ENCODE measurements at regions not wholly inside any gene's neighbourhood (a gene's known extent, or its start where the extent isn't known, plus 50 kb on each side); places are given as distances from the start of the nearest gene placed in this dataset.
"Not testable (repeated sequence)": the region's sequence is repeated elsewhere in the genome, so short reads cannot be mapped to it uniquely, and the experiment has no call there.

DNA sequence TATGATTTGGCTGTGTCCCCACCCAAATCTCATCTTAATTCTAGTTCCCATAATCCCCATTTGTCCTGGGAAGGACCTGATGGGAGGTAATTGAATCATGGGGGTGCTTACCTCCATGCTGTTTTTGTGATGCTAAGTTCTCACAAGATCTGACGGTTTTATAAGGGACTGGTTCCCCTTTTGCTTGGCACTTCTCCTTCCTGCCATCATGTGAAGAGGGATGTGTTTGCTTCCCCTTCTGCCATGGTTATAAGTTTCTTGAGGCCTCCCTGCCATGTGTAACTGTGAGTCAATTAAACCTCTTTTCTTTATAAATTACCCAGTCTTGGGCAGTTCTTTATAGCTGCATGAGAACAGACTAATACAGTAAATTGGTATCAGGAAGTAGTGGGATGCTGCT, 114.1 kb downstream of the ZNF648 start:
- no peak for DNase-seq

DNA sequence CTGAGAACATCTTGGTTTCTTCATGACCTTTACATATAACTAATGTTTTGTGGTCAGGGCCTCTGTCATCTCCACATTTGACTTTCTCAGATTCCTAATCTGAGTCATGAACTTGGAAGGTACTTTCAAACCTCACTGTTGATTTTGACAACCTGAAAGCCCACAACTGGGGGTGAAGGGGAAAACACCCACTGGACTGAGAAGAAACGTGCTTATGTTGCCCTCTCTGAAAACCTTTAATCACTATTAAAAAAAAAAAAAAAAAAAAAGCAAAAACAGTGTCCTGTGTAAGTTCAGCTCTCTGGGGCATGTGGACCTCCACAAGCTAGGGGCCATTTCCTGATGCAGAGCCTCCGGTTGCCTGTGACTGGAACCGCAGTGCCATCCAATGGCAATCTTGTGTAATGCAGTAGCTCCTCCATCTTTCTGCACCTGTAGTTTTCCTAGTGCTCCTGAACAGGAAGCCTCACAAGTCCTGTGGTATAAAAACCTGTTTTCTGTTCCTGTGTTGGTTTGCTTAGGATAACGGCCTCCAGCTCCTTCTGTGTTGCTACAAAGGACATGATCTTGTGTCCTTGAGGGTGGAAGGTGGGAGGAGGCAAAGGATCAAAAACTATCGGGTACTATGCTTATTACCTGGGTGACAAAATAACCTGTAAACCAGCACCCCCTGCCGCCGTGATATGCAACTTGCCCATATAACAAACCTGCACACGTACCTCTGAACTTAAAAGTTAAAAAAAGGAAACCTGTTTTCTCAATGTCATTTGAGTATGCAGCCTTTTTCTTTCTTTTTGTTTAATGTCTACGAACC, 124.5 kb downstream of the ZNF648 start:
- peak; percentile 83 for DNase-seq

DNA sequence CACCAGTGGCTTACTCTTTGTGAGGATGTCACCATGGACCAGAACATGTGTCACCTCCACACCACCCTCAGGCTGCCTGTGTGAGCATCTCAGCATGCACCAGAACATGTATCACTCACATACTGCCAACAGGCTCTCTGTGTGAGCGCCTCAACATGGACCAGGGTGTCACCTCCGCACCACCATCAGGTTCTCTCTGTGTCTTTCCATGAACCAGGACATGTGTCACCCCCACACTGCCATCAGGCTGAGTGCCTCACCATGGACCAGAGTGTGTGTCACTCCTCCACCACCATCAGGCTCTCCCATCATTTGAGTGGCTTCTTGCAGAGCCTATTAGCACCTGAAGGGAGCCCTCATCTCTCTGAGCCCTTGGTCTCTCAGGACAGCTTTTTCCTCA, 125.2 kb downstream of the ZNF648 start:
- no peak for DNase-seq

DNA sequence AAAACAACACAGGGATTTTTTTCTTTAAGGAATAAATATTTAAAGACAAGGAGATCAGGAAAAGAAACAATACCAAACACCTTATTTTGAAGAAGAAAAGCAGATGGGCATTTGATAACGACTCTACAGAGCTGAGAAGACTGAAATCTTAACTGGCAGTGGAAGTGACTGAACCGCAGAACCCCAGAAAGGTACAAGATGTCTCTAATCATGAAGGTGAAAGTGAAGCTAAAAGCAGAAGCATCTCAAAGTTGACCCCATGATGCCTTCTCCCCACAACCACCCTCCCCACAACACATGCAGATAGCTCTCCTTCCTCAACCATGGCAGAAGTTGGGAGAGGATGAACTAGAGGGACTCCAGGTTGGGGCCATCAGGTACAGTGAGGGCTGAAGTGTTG, 129.6 kb downstream of the ZNF648 start:
- DNase-seq: no peak

DNA sequence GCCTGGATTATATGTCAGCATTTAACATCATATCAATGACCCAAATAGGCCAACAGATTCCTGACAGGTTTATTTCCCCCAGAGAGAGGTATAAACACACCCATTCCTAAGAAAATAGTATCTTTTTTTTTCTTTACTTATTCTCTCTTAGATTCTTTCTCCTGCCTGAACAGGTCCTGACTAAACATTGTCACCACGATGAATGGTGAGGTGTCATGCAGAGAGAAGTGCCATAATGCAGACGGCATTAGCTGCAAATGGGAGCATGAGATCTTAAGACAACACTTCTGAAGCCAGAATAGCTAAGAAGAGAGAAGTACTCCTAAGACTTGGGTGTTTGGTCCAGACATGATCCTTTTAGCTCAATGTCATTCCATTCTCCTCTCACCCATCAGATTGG, 131.3 kb downstream of the ZNF648 start:
- DNase-seq: no peak

DNA sequence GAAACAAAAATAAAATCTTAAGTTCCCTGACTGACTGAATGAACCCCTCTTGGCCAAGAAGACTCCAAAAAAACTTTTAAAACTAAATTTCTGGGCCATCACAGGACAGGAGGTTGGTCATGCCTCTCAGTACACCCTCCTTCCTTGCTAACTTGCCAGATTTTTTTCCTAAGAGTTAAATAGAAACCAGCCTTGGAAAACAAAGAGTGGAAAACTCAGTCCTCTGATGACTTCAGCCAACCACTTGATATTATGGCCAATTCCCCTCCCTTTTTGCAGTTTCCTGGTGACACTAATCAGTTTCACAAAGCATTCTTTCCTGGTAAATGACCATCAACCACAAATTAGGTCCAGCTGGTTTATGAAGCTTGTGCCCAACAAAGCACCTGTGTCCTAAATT, 134.8 kb downstream of the ZNF648 start:
- no peak for DNase-seq

DNA sequence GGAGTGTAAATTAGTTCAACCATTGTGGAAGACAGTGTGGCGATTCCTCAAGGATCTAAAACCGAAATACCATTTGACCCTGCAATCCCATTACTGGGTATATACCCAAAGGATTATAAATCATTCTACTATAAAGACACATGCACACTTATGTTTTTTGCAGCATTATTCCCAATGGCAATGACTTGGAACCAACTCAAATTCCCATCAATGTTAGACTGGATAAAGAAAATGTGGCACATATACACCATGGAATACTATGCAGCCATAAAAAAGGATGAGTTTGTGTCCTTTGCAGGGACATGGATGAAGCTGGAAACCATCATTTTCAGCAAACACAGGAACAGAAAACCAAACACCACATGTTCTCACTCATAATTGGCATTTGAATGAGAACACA, 137.5 kb downstream of the ZNF648 start:
- not testable (repeated sequence) for DNase-seq

DNA sequence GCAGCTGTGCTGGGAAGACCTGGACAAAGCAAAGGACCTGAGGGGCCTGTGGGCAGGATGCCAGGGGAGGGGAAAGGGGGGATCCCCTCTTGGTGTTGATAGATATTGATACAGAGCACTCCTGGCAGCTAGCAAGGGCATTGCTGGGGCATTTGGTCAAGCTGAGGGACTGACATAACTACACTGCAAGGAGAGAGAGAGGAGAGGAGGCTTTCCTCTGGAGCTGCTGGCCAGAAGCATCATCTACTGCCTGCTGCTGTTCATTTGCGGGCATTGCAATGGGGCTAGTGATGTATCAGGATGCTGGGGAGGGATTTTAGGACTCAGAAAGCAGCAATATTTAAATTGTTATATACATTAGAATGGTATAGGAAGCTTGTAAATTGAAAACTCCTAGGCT, 142.0 kb downstream of the ZNF648 start:
- DNase-seq: no peak

DNA sequence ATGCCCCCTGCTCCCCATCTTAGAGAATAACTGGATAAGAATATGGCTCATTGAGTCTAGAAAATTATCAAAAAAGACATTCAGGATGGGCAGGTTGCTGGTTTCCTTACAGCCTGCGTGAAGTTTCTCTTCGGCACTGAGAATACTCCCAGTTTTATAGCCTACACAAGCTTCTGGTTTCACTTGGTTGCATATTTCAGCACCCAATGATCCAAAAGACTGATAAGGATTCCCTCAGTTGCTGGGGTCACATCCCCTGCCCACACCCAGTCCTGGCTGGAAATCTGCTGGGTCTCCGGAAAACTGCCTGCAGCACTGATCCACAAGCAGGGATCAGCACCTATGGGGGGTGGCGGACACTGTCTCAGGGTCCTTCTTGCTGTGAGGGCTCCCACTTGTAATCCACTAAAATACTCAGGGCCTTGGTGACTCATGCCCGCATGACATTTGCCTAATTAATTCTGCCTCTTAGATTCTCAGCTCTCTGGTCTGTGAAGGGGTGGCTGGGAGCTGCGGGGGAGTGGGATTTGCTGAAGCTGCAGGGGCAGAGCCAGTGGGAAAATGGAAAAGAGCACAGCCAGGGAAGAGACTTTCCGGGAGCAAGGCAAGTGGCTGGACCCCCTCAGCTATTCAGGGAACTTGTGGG, 142.5 kb downstream of the ZNF648 start:
- DNase-seq: no peak

DNA sequence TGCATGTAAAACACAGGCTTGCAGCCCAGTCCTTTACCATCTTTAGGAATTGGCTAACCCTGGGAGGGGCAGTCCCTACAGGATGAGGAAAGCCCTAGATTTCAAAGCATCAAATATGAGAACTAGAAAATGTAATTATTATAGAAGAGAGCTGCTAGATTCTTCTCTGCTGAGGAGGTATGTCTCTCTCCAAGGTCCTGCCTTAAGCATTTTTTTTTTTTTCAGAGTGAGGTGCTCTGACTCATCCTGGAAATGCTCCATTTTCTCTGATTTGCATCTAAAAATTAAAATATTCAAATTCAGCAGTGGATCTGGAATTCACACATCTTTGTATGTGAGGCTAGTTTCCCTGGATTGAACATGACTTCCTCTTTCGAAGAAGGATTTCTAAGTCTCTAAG, 149.8 kb downstream of the ZNF648 start:
- DNase-seq: no peak

DNA sequence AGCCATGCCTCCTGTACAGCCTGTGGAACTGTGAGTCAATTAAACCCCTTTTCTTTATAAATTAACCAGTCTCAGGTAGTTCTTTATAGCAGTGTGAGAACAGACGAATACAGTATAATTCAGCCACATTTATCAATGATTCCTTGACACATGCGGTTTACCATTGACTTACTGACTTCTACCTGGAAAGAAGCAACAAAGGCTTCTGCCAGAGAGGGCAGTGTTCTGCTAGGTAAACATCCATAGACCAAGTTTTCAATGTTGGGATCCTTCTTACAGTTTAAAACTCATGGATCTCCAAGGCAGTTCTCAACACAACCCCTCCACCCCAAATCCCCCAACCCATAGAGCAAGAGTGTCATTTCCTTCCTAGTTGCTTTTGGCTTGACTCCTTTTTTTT, 150.6 kb downstream of the ZNF648 start:
- no peak for DNase-seq

DNA sequence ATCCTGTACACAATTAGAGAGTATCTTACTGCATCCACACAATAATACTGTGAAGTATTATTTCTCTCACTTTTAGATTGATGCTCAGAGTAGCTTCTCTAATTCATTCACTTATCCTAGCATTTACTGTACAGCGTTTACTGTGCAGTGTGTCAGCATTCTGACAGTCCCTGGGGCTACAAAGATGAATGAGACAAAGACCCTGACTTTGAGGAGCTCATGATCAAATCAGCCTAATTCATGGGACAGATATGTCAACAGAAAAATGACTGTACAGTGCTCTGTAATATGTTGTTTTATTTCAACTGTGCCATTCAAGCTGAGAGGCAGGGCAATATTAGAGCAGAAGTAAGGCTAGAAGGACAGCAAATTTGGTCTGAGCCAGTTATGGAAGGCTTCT, 152.5 kb downstream of the ZNF648 start:
- DNase-seq: no peak

DNA sequence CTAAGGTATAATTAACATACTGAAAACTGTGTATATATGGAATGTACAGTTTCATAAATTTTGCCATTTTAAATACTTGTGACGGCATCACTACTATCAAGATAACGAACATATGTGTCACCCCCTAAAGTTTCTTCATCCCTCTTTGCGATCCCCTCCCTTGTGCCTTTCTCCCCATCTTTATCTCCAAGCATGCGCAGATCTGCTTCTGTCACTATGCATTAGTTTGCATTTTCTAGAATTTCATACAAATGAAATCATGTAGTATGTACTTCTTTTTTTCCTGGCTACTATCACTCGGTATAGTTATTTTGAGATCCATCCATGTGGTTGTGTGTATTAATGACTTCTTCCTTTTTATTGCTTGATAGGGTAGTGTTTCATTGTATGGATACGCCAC, 154.9 kb downstream of the ZNF648 start:
- DNase-seq: no peak

DNA sequence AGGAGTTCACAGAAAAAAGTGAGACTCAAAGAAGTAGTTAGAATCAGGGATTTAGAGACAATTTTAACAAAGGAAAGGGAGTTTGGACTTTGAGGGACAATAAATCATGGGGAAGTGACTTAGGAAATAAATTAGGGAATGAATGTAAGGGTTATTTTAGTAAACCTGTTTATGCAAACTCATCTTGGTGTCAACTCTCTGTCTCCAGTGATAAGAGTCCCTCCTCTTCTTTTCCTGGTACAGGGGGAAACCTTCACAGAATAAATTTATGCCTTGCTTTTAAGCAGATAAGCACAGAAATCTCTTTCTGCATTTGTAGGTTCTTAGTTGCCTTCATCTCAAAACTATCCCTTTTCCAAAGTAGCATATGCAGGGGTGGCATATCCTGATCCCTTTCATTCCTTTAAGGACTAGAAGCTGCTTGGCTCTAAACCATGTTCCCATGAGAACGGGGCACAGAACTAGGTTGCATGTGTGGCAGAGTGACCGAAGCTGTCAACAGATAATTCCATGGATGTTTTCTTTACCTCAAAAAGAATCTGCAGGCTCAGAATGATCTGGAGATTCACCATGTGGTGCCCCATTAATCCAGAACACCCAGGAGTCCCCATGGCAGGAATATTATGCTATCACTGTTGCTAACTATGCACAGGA, 155.4 kb downstream of the ZNF648 start:
- DNase-seq: no peak

DNA sequence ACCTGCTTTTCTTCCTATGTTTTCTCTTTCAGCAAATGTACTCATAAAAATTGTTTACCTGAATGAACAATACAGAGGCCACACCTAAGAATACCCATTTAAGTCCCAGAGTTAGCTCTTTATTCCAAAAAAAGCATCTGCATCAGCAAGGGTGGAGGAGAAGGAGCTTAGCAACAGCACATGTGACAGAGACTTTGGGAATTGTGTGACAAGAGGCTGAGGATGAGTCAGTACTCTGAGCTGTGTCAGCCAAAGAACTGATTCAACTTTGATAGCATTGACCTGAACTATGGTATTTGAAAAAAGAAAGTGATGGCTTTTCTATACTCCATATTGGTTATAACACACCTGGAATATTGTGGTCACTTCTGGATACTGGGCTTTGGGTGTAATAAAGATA, 162.7 kb downstream of the ZNF648 start:
- DNase-seq: no peak

DNA sequence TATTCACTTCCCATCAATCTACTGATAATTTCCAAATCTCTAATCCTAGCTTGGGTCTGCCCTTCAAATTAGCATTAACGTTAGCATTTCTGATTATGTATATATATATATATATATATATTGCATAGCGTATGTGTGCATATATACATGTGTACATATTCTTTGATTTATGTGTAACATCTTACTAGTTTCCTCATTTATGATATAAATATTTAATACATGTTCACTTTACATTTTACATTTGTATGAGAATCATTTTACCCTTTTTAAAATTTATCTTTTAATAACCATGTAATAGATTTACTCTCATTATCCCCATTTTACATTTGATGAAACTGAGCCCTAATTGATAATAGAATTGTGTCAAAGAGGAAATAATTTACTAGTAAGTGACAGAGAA, 164.7 kb downstream of the ZNF648 start:
- no peak for DNase-seq

DNA sequence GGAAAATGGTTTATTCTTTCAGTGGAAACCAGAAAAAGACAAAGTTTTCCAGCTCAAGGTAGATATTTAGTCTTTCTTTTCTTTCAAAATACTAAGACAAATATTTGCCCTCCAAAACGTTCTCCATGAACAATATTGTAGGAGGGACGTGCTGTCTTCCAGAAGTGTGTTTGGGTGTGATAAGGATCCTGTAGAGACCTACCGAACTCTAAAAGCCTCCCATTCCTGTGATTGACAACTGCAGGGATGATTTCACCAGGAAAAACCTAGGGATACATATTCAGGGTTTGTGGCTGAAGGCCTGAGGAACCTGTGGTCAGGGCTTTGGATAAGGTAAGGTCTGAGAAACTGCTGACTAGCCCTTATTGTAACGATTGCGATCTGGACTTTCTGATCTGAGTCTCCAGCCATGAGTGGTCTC, 167.1 kb downstream of the ZNF648 start:
- DNase-seq: no peak

DNA sequence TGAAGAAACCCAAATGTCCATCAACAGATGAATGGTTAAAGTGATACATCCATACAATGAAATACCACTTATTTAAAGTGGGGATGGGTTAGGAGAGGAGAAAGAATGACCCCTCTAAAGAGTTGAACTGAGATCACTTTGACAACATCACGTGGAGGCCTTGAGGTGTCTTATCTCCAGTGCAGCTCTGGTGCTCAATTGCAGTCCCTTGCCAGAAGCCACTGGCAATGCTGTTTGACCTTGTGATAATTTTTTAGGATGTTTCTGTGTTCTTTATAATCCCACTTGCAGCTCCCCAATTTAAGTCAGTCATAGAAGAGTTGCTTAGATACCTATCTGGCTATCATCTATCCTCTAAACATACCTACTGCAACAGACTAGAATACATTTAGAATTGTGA, 167.6 kb downstream of the ZNF648 start:
- no peak for DNase-seq

DNA sequence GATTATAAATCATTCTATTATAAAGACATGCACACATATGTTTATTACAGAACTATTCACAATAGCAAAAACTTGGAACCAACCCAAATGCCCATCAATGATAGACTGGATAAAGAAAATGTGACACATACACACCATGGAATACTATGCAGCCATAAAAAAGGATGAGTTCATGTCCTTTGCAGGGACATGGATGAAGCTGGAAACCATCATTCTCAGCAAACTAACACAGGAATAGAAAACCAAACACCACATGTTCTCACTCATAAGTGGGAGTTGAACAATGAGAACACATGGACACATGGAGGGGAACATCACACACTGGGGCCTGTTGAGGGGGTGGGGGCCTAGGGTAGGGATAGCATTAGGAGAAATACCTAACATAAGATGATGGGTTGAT, 168.4 kb downstream of the ZNF648 start:
- DNase-seq: not testable (repeated sequence)

DNA sequence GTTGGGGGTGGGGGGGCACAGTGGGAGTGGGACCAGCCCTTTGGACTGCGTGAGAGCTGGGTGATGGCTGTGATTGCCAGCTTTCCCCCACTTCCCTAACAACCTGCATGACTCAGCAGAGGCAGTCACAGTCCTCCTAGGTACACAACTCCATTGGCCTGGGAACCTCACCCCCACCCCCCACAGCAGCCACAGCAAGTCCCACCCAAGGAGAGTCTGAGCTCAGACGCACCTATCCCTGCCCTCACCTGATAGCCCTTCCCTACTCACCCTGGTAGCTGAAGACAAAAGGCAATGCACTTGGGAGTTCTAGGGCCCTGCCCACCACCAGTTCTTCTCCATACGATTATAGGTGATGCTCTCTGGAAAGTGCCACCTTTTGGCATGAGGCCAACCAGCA, 188.9 kb downstream of the ZNF648 start:
- no peak for DNase-seq

DNA sequence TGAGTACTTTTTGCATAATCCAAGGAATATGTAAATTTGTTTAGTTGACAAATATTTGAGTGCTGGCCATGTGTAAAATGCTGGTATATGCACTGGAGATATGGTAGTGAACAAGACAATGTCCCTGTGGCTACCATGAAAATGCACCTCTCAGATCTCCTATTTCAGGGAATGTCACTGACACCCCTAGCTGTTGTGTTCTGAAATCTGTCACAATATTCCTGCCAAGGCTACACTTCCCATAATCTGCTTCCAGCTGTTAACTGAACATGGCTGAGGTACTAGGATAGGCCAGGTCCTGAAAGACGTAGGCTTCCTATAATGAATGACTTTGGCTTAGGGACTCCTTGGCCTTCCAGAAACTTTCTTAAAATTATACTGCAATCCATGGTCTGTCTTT, 197.8 kb downstream of the ZNF648 start:
- DNase-seq: no peak

DNA sequence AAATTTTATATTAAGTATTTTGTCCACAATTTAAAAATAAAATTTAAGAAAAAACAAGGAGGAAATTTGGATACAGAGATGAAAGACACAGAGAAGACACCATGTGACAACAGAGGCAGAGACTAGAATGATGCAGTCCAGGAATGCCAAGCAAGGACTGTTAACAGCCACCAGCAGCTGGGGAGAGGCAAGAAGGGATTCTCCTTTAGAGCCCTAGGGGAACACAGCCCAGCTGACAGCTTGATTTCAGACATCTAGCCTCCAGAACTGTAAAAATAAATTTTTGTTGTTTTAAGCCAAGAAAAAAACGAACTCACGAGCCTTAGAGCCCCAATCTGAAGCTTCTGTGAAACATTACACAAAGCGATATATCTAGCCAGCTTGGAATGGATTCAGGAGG, 198.5 kb downstream of the ZNF648 start:
- DNase-seq: no peak

DNA sequence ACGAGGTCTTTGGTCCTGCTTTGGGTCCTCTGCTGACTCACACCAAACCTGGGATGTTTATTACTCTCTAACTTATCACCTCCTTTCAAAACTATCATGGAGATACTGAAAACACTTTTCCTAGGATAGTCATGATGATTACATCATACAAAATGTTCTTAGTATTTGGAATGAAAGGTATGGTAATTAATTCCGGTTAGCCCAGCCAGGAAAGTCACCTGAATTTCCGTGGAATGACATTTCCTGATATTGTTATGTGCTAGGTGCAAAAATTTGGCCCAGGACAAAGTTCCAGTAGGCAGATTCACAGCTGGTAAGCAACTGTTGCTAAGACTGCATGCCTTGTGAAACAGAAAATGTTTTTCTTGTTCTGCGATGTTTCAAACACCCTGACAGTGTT, 203.4 kb downstream of the ZNF648 start:
- no peak for DNase-seq
